HG02981 (cell line): ENCODE measurements at regions not wholly inside any gene's neighbourhood (a gene's known extent, or its start where the extent isn't known, plus 50 kb on each side); places are given as distances from the start of the nearest gene placed in this dataset.
"Not testable (repeated sequence)": the region's sequence is repeated elsewhere in the genome, so short reads cannot be mapped to it uniquely, and the experiment has no call there.

Experiments
- ATAC-seq: cut with Tn5 transposase; IDR thresholded peaks from one replicate; pipeline ENCODE4 v1.9.1; 2021; ENCODE audit warnings: mild to moderate bottlenecking, moderate library complexity; ENCODE audit not compliant: unreplicated experiment

DNA sequence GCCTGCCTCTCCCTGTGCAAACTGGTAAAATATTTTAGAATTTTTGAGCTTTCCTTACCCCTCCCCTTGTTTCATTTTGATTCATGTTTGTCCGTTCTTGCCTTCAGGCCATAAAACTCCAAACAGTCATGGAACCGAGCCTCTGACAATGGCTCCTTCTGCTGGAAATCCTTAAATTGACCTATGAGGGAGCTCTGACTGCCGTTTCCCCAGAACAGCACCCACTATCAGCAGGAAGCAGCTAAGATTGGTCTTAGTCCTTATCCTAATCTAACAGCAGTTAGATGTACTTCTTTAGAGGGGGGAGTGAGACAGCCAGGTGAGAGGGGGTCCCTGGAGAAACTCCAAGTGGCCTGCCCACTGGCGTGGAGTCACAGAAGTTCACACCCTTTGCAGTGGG, 106.7 kb downstream of the FAM174A start:
- ATAC-seq: no peak

DNA sequence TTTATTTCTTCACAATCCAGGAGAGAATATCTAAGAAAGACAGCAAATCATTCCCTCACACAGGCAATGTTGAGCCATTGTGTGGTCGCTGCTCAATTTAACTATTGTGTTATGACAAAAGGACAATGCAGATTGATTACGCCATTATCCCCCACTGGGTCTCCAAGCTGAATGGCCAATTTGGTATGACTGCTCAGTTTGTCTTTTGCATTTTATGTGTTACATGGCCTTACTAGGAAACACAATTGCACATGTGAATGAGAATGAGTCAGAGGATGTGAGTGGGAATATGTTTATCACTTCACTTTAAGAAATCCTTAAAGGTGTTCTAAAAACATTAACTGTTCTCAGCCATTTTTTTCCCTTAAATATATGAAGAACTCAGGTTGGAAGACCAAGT, 108.3 kb downstream of the FAM174A start:
- ATAC-seq: no peak

GRCh38 chr5:100644185-100644584, 109.0 kb downstream of the FAM174A start:
- no peak for ATAC-seq

GRCh38 chr5:100644776-100645175, 109.6 kb downstream of the FAM174A start:
- no peak for ATAC-seq

DNA sequence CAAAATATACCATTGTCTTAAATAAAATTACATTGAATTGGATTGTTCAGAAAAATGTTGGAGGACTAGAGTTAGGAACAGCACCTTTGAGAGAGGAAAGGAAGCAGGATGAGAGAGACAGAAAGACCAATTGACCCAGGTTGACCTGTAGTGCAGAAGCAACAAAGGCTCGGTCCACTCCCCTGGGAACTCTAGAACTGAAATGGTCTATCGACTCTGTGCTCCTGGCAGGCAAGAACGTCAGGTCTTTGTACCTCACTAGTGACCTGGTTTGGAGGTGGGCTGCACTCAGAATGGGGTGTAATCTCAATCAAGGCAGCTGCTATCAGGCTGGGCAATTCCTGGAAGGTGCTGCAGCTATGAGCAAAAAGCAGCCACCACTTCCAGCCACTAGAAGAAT, 110.8 kb downstream of the FAM174A start:
- no peak for ATAC-seq

DNA sequence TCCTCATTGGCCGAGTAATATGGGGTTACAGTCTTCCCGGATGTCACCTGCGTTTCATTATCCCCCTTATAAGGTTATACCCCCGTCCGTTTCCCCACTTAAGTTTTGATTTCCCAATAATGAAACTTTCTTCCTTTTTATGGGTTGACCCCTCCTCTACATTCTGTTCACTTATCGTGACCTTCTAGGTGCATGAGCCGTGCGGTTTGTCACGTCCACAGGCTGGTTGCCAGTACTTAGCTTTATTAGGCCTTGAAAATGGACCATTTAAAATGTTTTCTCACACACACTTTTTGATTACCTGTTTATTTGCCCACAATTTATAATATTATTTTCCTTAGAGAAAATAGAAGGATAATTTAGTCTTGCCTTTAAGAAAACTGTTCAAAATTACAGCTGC, 111.5 kb downstream of the FAM174A start:
- ATAC-seq: no peak

DNA sequence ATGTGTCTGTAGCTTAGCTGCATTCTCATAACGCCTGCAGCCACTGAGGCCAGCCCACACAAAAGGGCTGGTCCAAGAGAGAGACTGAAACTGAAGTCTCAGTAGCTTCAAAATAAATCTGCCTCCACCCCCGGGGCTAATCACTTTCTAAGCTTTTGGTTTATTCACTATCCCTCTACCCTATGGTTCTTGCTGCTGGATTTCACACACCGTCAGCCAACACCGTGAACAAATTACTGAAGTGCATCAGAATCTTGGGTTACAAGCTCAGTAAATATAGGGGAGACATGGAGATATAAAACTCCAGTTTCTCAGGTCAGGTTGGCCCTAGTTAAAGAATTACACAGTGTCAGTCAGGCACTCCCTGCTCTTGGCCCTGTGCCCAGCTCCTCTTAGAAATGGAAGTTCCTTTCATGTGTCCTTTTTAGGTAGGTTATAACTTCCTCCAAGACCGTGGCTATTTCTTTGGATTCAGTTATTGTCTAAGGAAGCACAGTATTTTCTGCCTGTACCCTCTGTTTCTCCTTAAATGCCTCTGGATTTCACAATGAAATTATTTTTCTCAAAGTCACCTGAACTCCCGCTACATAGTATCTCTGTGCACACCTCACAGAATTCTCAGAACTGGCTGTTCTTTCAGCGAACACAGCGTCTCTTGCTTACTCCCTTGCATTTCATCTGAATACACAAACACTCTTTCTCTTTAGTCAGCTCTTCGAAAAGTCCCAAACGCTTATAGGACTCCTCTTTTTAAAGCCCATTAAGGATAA, 112.5 kb downstream of the FAM174A start:
- peak; percentile 67 for ATAC-seq

DNA sequence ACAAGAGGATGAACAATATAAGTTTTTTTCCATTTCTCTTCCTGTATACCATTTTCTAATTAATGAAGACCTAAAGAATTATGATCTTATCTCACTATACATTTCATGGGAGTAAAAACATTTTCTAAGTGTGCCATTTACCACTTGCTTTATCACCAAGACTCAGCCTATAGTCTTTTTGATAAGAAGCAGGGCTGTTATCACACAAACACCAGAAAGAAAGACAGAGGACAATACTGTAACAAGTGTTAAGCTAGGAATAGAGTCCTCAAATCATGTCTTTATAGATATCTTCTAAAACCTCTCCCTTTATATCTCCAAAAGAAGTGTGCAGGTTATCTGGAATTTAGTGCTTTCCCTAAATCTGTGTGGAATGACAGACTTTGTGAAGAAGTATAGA, 119.7 kb downstream of the FAM174A start:
- no peak for ATAC-seq

DNA sequence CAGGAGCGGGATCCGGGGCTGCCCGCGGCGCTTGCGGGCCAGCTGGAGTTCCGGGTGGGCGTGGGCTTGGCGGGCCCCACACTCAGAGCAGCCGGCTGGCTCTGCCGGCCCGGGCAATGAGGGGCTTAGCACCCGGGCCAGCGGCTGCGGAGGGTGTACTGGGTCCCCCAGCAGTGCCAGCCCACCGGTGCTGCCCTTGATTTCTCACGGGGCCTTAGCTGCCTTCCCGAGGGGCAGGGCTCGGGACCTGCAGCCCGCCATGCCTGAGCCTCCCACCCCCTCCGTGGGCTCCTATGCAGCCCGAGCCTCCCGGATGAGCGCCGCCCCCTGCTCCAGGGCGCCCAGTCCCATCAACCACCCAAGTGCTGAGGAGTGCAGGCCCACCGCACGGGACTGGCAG, 121.6 kb downstream of the FAM174A start:
- not testable (repeated sequence) for ATAC-seq

- ATAC-seq: no peak
Observed at GRCh38 chr5:100659080-100659795, 124.1 kb downstream of the FAM174A start.

DNA sequence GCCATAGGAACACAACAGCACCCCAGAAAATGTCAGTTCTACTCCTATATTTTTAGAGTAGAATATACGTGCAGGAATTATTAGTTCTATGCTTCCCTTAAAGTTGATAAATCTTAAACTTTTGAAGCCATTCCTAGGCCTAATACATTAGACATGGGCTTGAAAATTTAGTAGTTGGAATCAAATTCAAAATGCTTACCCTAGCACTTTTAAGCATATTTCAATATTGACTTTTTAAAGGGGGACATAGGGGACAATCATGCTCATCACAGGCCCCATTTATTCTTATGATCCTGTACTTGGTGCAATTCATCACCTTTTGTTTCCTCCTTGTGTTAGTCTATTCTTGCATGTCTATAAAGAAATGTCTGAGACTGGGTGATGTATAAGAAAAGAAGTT, 129.0 kb downstream of the FAM174A start:
- no peak for ATAC-seq

GRCh38 chr5:100667161-100667630, 132.0 kb downstream of the FAM174A start:
- ATAC-seq: peak; percentile 79

- ATAC-seq: no peak
Observed at GRCh38 chr5:100668511-100668910, 133.3 kb downstream of the FAM174A start.

GRCh38 chr5:100676817-100677631, 141.8 kb downstream of the FAM174A start:
- ATAC-seq: no peak

DNA sequence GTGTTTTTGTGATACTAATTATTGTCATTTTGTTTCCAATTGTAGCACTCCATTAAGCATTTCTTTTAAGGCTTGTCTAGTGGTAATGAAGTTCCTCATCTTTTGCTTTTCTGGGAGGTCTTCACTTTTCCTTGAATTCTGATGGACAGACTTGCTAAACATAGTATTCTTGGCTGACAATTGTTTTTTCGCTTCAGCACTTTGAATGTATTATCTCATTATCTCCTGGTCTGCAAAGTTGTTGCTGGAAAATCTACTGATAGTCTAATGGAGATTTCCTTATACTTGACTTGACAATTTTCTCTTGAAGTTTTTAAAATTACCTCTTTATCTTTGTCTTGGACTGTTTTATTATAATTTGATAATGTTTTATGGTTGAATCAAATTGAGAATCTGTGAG, 147.5 kb downstream of the FAM174A start:
- no peak for ATAC-seq

- ATAC-seq: no peak
Observed at GRCh38 chr5:100683881-100684280, 148.7 kb downstream of the FAM174A start.

DNA sequence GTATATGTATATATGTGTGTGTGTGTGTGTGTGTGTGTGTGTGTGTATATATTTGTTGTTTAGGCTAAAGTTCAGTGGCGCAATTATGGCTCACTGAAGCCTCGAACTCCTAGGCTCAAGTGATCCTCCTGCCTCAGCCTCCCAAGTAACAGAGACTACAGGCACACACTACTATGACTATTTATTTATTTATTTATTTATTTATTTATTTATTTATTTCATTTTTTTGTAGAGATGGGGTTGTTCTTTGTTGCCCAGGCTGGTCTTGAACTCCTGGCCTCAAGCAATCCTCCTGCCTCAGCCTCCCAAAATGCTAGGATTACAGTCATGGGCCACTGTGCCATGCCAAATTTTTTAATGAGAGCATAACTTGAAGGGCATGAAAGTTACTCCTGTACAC, 149.9 kb downstream of the FAM174A start:
- ATAC-seq: not testable (repeated sequence)

DNA sequence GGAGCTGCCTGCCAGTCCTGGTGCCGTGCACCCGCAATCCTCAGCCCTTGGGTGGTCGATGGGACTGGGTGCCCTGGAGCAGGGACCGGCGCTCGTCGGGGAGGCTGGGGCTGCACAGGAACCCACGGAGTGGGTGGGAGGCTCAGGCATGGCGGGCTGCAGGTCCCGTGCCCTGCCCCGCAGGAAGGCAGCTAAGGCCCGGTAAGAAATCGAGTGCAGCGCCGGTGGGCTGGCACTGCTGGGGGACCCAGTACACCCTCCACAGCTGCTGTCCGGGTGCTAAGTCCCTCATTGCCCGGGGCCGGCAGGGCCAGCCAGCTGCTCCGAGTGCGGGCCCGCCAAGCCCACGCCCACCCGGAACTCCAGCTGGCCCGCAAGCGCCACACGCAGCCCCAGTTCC, 153.7 kb downstream of the FAM174A start:
- ATAC-seq: not testable (repeated sequence)

- ATAC-seq: no peak
Observed at GRCh38 chr5:100690036-100690560, 154.9 kb downstream of the FAM174A start.

DNA sequence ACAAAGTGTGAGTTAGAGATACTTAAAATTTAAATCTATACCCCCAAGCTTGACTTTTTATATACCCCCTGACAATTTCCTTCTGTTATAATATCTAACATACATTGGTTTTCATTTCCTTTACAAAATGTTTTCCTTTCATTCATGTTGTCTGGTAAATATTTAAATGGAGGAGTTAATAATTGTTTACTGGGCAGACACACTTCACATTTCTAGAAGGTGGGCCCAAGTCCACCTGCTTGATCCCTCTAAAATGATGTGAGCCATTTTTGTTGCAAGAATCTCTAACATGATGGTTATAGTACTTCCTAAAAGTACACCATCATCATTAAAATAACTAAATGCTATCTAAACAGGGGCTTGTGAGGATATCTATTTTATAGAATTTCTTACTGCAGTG, 155.9 kb downstream of the FAM174A start:
- ATAC-seq: no peak

DNA sequence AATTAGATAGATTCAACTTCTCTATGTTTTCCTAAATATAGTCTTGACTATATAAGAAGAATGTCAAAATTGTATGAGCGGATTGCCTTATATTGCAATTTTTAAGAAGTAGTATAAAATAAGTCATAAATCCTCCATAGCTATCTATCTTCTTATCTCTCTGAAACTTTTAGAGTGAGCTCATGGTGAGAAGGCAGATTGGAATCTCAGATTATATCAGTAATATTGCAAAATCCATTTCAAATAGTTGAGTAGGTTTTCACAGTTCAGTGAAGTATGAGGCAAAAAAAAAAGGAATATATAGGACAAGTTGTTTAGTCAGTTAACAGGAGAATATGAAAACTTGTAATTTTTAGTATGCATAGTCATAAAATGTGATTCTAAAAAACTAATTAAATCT, 156.4 kb downstream of the FAM174A start:
- no peak for ATAC-seq
